RWPE2 (cell line): ENCODE measurements at regions not wholly inside any gene's neighbourhood (a gene's known extent, or its start where the extent isn't known, plus 50 kb on each side); places are given as distances from the start of the nearest gene placed in this dataset.

ENCODE experiments used
- ATAC-seq: fragments of 200-7000 bp; cut with Tn5 transposase; 3 replicates; pipeline ENCODE4 v1.9.1; 2021; ENCODE audit warnings: low read depth
- DNase-seq: peaks from one replicate; pipeline ENCODE4 v3.0.0-alpha.2; 2020; ENCODE audit warnings: low spot score
- H3K27ac ChIP-seq: fragments of 450-650 bp; 2 replicates; pipeline ENCODE4 v1.5.1; 2017; ENCODE audit warnings: mild to moderate bottlenecking; ENCODE audit not compliant: poor library complexity, severe bottlenecking
- H3K27me3 ChIP-seq: fragments of 250-450 bp; sonication (Bioruptor Pico); 2 replicates; pipeline ENCODE4 v1.5.1; 2021; ENCODE audit warnings: mild to moderate bottlenecking, moderate library complexity; ENCODE audit not compliant: insufficient read depth, poor library complexity, severe bottlenecking
- H3K36me3 ChIP-seq: fragments of 250-450 bp; sonication (Bioruptor Pico); 2 replicates; pipeline ENCODE4 v1.5.1; 2020; ENCODE audit warnings: low read depth, mild to moderate bottlenecking, moderate library complexity
- H3K4me1 ChIP-seq: fragments of 250-450 bp; sonication (Bioruptor Pico); 2 replicates; pipeline ENCODE4 v1.5.1; 2021; ENCODE audit warnings: mild to moderate bottlenecking, moderate library complexity; ENCODE audit not compliant: insufficient read depth, poor library complexity, severe bottlenecking
- H3K4me3 ChIP-seq: fragments of 250-450 bp; sonication (Bioruptor Pico); 2 replicates; pipeline ENCODE4 v1.5.1; 2021; ENCODE audit warnings: mild to moderate bottlenecking, moderate library complexity; ENCODE audit not compliant: severe bottlenecking
- H3K9me3 ChIP-seq: fragments of 250-450 bp; sonication (Bioruptor Pico); 2 replicates; pipeline ENCODE4 v1.5.1; 2021; ENCODE audit warnings: mild to moderate bottlenecking, moderate library complexity; ENCODE audit not compliant: severe bottlenecking
- CTCF ChIP-seq: fragments of 450-650 bp; IDR thresholded peaks from one replicate; pipeline ENCODE4 v1.5.1; 2017; ENCODE audit warnings: mild to moderate bottlenecking, moderate library complexity; ENCODE audit not compliant: poor library complexity, severe bottlenecking

GRCh38 chr2:150339282-150339681 is 148.2 kb downstream of the RND3 start:
- Histone ChIP-seq H3K27me3 (no peaks in the 10 kb centered on the region), H3K4me3 (no peak overlapping the region), H3K36me3 (no peaks in the 10 kb centered on the region), H3K27ac (no peak overlapping the region), H3K9me3 (no peaks in the 10 kb centered on the region), H3K4me1 (no peaks in the 10 kb centered on the region)
- ATAC-seq (no peak), DNase-seq (no peak)
- TF ChIP-seq CTCF, result no peak

- ATAC-seq, result no peak
- Histone ChIP-seq H3K27ac (no peak overlapping the region), H3K36me3 (no peaks in the 10 kb centered on the region), H3K4me3 (no peak overlapping the region), H3K4me1 (no peaks in the 10 kb centered on the region), H3K27me3 (no peaks in the 10 kb centered on the region), H3K9me3 (no peaks in the 10 kb centered on the region)
- TF ChIP-seq CTCF, result no peak
- DNase-seq, result no peak
Observed at GRCh38 chr2:150335596-150335995, 151.9 kb downstream of the RND3 start.

- Histone ChIP-seq H3K4me1 (no peaks in the 10 kb centered on the region), H3K9me3 (no peaks in the 10 kb centered on the region), H3K27ac (no peak overlapping the region), H3K36me3 (no peaks in the 10 kb centered on the region), H3K4me3 (no peak overlapping the region), H3K27me3 (no peaks in the 10 kb centered on the region)
- no peak for ATAC-seq
- DNase-seq, result no peak
- TF ChIP-seq CTCF, result no peak
Observed at GRCh38 chr2:150332383-150332782, 155.1 kb downstream of the RND3 start.

GRCh38 chr2:150327564-150328489 is 159.6 kb downstream of the RND3 start:
- Histone ChIP-seq H3K4me3 (no peak overlapping the region), H3K36me3 (no peaks in the 10 kb centered on the region), H3K4me1 (no peaks in the 10 kb centered on the region), H3K9me3 (no peaks in the 10 kb centered on the region), H3K27me3 (no peaks in the 10 kb centered on the region), H3K27ac (no peak overlapping the region)
- TF ChIP-seq CTCF, result no peak
- DNase-seq (no peak), ATAC-seq (no peak)
